Gastroesophageal sphincter (tissue), 3 donors: ENCODE measurements at regions not wholly inside any gene's neighbourhood (a gene's known extent, or its start where the extent isn't known, plus 50 kb on each side); places are given as distances from the start of the nearest gene placed in this dataset.

Source experiments
- EP300 ChIP-seq: sonication (generic); formaldehyde crosslinking; IDR thresholded peaks from one replicate; pipeline ENCODE4 v1.6.1; 2017; ENCODE audit warnings: antibody characterized with exemption, mild to moderate bottlenecking
- POLR2A ChIP-seq, 2 donors: fragments of 450-650 bp; IDR thresholded peaks; one replicate each; pipeline ENCODE4 v1.6.1; 2017; ENCODE audit warnings: antibody characterized with exemption in 2 of 2, mild to moderate bottlenecking in 2 of 2, moderate library complexity in 1 of 2
- POLR2AphosphoS5 ChIP-seq: sonication (generic); formaldehyde crosslinking; IDR thresholded peaks from one replicate; pipeline ENCODE4 v1.6.1; 2017; ENCODE audit warnings: antibody characterized with exemption
- TF ChIP-seq, protein P1 (sequence below), 4 experiments: fragments of 200-600 bp in 2 of 4; fragments of 450-650 bp in 2 of 4; sonication (generic) in 1 of 4; IDR thresholded peaks; one replicate each; pipeline ENCODE4 v1.5.1; 2017 to 2019; ENCODE audit warnings: antibody characterized with exemption in 4 of 4, mild to moderate bottlenecking in 2 of 4, moderate library complexity in 2 of 4

DNA sequence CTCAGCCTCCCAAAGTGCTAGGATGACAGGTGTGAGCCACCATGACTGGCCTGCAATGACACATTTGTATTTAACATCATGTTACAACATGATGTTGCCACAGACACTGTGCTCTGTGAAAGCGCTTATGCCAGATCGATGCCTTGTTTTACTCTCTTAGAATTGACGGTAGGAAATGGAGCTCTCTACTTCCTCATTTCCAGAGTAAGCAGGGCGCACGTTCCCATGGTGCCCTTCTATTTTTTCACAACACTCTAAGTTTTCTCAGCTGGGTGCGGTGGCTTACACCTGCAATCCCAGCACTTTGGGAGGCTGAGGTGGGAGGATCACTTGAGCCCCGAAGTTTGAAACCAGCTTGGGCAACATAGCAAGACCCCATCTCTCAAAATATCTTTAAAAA lies 60.7 kb upstream of the DHRSX start:
- no peak for TF ChIP-seq POLR2A (IDR thresholded peaks at IDR 0.05)
- no peak for TF ChIP-seq POLR2AphosphoS5
- TF ChIP-seq, protein P1, sequence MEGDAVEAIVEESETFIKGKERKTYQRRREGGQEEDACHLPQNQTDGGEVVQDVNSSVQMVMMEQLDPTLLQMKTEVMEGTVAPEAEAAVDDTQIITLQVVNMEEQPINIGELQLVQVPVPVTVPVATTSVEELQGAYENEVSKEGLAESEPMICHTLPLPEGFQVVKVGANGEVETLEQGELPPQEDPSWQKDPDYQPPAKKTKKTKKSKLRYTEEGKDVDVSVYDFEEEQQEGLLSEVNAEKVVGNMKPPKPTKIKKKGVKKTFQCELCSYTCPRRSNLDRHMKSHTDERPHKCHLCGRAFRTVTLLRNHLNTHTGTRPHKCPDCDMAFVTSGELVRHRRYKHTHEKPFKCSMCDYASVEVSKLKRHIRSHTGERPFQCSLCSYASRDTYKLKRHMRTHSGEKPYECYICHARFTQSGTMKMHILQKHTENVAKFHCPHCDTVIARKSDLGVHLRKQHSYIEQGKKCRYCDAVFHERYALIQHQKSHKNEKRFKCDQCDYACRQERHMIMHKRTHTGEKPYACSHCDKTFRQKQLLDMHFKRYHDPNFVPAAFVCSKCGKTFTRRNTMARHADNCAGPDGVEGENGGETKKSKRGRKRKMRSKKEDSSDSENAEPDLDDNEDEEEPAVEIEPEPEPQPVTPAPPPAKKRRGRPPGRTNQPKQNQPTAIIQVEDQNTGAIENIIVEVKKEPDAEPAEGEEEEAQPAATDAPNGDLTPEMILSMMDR (IDR thresholded peaks at IDR 0.05), result no peak
- no peak for TF ChIP-seq EP300
